GM19397 (cell line): ENCODE measurements at regions not wholly inside any gene's neighbourhood (a gene's known extent, or its start where the extent isn't known, plus 50 kb on each side); places are given as distances from the start of the nearest gene placed in this dataset.

Experiments used
- ATAC-seq: cut with Tn5 transposase; IDR thresholded peaks from one replicate; pipeline ENCODE4 v1.9.1; 2021; ENCODE audit warnings: mild to moderate bottlenecking, moderate library complexity; ENCODE audit not compliant: unreplicated experiment

- ATAC-seq: no peak
Measured at GRCh38 chr15:70431854-70432253, 331.5 kb downstream of the UACA start.

GRCh38 chr15:70430069-70430468 is 332.4 kb upstream of the TLE3 start:
- ATAC-seq: no peak

GRCh38 chr15:70429056-70429722 is 331.5 kb upstream of the TLE3 start:
- no peak for ATAC-seq

DNA sequence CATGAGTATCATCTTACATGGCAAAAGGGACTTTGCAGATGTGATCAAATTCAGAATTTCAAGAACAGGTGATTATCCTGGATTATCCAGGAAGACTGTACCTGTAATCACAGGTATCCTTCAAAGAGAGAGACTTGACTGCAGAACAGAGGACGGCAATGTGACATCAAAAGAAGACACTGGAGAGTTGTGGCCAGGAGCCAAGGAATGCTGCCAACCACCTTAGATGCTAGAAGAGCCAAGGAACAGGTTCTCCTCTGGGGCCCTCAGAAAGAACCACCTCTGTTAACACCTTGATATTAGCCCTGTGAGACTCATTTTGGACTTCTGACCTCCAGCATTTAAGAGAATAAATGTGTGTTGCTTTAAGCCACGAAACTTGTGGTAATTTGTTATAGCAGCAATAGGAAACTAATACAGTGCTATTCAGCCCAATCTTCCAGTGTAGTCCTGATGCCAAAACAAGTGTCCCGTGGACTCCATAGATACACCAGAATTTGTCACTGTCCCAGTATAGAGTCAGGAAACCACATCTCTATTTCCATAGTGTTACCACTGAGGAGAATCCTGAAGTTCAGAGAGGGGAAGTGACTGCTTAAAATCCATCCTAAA is 330.6 kb upstream of the TLE3 start:
- ATAC-seq: no peak

DNA sequence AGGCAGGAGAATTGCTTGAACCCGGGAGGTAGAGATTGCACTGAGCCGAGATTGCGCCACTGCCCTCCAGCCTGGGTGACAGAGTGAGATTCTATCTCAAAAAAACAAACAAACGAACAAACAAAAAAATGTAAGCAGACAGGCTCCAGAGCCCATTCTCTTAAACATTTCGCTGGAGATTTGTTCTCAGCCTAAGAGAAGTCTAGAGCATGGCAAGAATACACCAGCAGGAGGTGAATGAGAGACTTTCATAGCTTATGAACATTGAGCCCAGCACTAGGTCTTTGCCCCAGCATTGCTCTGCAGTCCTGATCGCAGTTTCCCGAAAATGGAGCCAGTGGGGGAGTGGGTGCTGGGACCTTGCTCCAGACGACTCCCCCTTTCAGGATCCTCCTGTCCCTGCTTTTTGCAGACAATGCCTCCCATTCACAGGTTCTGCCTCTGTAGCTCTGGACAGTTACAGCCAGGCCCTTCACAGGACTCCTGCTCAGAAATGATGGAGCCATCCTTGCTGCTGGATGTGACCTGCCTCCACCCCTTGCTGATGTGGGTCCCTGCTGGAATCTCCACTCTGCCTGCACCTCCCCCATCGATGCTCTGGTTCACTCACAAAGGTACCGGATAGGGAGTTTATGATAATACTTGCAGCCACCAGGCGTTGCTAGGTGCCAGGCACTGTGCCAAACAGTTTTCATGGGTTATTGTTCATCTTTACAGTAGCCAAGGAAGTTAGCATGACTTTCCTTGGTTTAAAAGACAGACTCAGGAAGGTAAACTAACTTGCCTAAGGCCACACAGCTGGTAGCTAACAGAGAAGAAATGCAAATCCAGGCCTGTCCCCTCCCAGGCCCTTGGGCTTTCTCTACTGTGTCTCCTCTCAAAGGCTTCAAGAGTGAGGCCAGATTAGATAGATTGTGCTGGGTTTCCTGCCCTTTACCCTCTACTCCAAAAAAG is 329.7 kb upstream of the TLE3 start:
- ATAC-seq: no peak

DNA sequence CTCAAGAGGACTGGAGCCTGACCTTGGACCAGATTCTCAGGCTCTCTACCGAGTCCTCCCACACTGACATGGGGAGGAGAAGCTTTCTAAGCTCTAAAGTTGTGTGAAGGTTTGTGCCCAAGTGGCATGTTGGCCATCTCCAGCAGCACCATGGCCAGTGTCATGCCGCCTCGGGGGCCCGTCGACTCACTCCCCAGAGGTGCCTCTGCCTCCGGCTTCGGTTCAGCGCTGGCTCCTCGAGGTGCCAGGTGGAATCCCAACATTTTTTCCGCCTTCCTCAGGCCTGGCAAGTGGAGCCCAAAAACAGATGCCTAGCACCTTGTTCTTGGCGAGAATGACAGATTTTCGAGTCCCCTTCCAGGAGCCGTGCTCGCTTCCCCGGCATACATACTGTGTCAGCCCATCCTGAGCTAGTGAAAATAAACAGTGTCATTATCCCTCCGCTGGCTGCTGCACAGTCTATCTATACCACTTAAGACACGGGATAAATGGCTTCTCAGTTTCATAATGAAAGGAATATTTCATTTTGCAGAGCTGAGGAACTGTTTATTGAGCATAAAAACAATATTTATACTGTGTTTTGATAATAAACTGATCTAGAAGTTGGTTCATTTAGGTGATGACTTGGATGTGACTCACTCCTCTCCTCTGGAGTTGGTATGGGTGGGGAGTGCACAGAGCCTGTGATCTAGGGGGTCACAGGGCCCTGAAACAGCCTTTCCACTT is 328.5 kb upstream of the TLE3 start:
- ATAC-seq: no peak

DNA sequence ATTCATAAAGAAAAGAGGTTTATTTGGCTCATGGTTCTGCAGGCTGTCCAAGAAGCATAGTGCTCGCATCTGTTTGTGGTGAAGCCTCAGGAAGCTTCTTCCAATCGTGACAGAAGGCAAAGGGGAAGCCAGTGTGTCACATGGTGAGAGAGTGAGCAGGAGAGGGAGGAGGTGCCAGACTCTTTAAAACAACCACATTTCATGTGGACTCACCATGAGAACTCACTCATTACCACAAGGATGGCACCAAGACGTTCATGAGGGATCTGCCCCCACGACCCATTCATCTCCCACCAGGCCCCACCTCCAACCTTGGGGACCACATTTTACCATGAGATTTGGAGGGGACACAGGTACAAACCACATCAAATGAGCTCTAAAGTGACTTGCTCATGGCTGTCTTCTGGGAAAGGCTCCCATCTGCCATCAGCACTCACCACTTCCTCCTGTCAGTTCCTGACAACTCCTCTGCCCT is 327.3 kb upstream of the TLE3 start:
- no peak for ATAC-seq

DNA sequence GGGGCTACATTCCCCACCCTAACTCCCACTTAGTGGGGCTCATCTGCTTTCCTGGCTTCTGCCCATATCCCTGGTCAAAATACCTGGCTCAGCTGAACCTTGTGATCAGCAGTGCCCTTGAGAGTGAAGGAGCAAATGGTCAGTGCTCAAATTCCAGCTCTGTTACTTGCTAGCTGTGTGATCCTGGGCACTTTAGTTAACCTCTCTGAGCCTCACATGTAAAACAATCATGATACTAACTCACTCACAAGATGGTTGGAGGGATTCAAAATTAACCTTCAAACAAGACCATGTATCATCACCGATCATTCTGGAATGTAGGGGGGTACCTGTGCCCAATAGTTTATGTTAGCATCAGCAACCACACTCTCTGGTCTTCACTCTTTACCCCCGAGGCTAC is 325.6 kb upstream of the TLE3 start:
- no peak for ATAC-seq

- no peak for ATAC-seq
Measured at GRCh38 chr15:70422342-70422741, 324.6 kb upstream of the TLE3 start.

DNA sequence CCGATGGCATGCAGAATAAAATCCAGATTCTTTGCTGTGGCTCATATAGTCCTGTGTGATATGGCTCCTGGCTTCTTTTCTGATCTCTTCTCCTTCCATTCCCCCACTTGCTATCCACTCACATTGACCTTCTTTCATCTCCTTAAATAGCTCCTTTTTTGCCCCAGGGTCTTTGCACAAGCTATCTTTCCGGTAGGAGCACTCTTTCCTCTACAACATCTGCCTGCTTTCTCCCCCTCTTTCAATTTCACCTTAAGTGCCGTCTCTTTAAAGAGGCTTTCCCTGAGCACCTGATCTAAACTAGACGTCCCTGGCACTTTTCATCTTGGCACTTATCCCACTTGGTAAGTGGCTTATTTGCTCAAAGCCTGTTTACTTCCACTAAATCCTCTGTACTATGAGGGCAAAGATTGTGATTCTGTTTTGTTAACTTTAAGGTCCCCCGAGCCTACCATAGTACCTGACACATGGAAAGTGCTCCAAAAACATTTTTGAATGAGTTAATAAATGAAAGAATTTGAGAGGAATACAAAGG is 323.3 kb upstream of the TLE3 start:
- no peak for ATAC-seq

- ATAC-seq: no peak
Measured at GRCh38 chr15:70420086-70420947, 322.6 kb upstream of the TLE3 start.

GRCh38 chr15:70418943-70419342 is 321.2 kb upstream of the TLE3 start:
- no peak for ATAC-seq

GRCh38 chr15:70417535-70417934 is 319.8 kb upstream of the TLE3 start:
- no peak for ATAC-seq

DNA sequence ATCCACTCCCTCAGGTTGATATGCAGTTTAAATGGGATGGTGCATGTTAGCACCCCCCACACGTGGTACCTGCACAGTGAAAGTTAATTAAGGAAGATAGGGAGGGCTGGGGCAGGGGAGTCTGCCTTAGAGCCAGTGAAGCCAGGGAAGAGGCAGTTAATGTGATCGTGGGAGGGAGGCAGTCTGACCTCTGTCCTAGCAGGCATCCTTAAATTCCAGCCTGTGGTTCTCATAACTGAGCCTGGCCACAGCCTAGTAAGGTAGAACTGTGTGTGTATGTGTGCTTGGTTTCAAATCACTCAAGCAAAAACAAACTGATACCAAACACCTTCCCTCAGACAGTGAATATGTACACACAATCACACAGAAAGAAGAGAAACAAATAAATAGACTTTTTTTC is 319.1 kb upstream of the TLE3 start:
- ATAC-seq: no peak

GRCh38 chr15:70415398-70415797 is 317.7 kb upstream of the TLE3 start:
- ATAC-seq: no peak

DNA sequence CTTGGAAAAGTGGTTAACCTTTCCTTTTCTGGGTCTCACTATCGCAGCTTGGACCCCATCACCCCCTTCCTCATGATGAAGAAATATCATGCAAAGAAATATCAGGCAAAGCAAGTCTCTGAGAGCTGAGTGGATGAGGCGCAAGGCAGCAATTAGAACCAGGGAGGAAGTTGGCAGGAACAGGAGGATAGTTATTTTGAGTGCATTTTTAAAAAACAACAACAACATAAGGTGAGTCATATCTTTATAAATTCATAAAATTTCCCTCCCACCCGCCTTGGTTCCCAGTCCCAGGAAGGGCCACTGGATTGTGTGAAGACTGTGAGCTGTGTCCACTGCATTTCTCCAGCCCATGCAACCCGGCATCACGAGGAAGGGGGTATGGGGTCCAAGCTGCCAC is 316.9 kb upstream of the TLE3 start:
- ATAC-seq: no peak

- ATAC-seq: no peak
Measured at GRCh38 chr15:70412794-70413193, 315.1 kb upstream of the TLE3 start.

GRCh38 chr15:70411143-70411863 is 313.6 kb upstream of the TLE3 start:
- no peak for ATAC-seq

- ATAC-seq: no peak
Measured at GRCh38 chr15:70410371-70410985, 312.8 kb upstream of the TLE3 start.
